Esophagus muscularis mucosa (tissue), 4 donors: ENCODE measurements at regions not wholly inside any gene's neighbourhood (a gene's known extent, or its start where the extent isn't known, plus 50 kb on each side); places are given as distances from the start of the nearest gene placed in this dataset.
"Not testable (repeated sequence)": the region's sequence is repeated elsewhere in the genome, so short reads cannot be mapped to it uniquely, and the experiment has no call there.

Experiments used
- DNase-seq: peaks from one replicate; pipeline ENCODE4 v3.0.0-alpha.2; 2017; ENCODE audit errors: extremely low spot score
- H3K27ac ChIP-seq, 4 donors: fragments of 200-600 bp; sonication (generic); replicated peaks in 1 of 4; 1 replicate in 3 of 4; 2 replicates in 1 of 4; pipeline ENCODE4 v1.5.1; 2016 to 2019; ENCODE audit warnings: mild to moderate bottlenecking in 1 of 4
- H3K27me3 ChIP-seq, 4 donors: fragments of 200-600 bp; sonication (generic); one replicate each; pipeline versions ENCODE4 v1.5.1 to v1.6.0; 2016 to 2019
- H3K36me3 ChIP-seq, 4 donors: fragments of 200-600 bp; sonication (generic); one replicate each; pipeline ENCODE4 v1.5.1; 2016 to 2019
- H3K4me1 ChIP-seq, 4 donors: fragments of 200-600 bp; sonication (generic); one replicate each; pipeline ENCODE4 v1.5.1; 2016 to 2019
- H3K4me3 ChIP-seq, 4 donors: fragments of 200-600 bp; sonication (generic); 1 replicate in 2 of 4; 2 replicates in 2 of 4; pipeline ENCODE4 v1.5.1; 2016 to 2019; ENCODE audit warnings: mild to moderate bottlenecking in 4 of 4, moderate library complexity in 1 of 4
- H3K9me3 ChIP-seq, 4 donors: fragments of 200-600 bp; sonication (generic); 1 replicate in 3 of 4; 2 replicates in 1 of 4; pipeline ENCODE4 v1.5.1; 2016 to 2019
- EP300 ChIP-seq: sonication (generic); formaldehyde crosslinking; IDR thresholded peaks from one replicate; pipeline ENCODE4 v1.6.1; 2017; ENCODE audit warnings: antibody characterized with exemption
- POLR2A ChIP-seq: fragments of 450-650 bp; IDR thresholded peaks from one replicate; pipeline ENCODE4 v1.6.1; 2017; ENCODE audit warnings: antibody characterized with exemption, moderate library complexity, mild to moderate bottlenecking, low read depth
- POLR2AphosphoS5 ChIP-seq, 2 donors: sonication (generic); formaldehyde crosslinking; IDR thresholded peaks; one replicate each; pipeline ENCODE4 v1.6.1; 2017; ENCODE audit warnings: antibody characterized with exemption in 2 of 2
- WGBS: methylation state at CpG from one replicate; pipeline ENCODE4 v1.1.5; 2018; 5-methylcytosine and 5-hydroxymethylcytosine counted together
- intact Hi-C: fragments of 100-400 bp; cut with DNase I; formaldehyde crosslinking; loops from one replicate; pipeline ENCODE4 v1.15.1; 2023
- TF ChIP-seq, protein P1 (sequence below), 3 experiments: fragments of 200-600 bp in 2 of 3; fragments of 450-650 bp in 1 of 3; sonication (generic) in 2 of 3; IDR thresholded peaks; one replicate each; pipeline ENCODE4 v1.5.1; 2017 to 2019; ENCODE audit warnings: antibody characterized with exemption in 3 of 3, mild to moderate bottlenecking in 2 of 3, moderate library complexity in 1 of 3

DNA sequence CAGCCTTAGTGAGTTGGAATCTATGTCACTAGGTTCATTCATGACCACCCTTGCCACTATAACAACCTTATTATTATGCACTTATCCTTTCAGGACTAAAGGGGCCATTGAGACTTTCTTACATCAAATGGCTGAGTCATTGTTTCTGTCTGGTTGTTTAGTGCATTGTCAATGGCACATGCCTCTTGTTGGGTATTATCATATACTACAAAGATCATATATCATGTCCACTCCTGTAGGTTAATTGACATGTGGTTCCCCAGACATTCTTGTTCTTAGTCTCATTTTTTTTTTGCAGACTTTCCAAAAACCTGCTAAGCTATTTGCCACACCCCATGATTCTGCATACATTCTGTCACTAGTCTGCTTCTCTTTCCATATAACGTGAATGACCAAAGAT, 66.7 kb upstream of the PRDM9 start:
- 79% methylated on average over 1 of the region's 1 CpG for WGBS
- no peak for DNase-seq
- intact Hi-C loops = no loop called here
- no peaks in the 10 kb centered on the region for H3K9me3 ChIP-seq
- H3K4me1 ChIP-seq = no peaks in the 10 kb centered on the region
- no peak overlapping the region for H3K27ac ChIP-seq
- no peaks in the 10 kb centered on the region for H3K36me3 ChIP-seq
- no peak overlapping the region for H3K4me3 ChIP-seq
- no peaks in the 10 kb centered on the region for H3K27me3 ChIP-seq
- TF ChIP-seq POLR2AphosphoS5 (IDR thresholded peaks at IDR 0.05) = no peak
- TF ChIP-seq, protein P1, sequence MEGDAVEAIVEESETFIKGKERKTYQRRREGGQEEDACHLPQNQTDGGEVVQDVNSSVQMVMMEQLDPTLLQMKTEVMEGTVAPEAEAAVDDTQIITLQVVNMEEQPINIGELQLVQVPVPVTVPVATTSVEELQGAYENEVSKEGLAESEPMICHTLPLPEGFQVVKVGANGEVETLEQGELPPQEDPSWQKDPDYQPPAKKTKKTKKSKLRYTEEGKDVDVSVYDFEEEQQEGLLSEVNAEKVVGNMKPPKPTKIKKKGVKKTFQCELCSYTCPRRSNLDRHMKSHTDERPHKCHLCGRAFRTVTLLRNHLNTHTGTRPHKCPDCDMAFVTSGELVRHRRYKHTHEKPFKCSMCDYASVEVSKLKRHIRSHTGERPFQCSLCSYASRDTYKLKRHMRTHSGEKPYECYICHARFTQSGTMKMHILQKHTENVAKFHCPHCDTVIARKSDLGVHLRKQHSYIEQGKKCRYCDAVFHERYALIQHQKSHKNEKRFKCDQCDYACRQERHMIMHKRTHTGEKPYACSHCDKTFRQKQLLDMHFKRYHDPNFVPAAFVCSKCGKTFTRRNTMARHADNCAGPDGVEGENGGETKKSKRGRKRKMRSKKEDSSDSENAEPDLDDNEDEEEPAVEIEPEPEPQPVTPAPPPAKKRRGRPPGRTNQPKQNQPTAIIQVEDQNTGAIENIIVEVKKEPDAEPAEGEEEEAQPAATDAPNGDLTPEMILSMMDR (IDR thresholded peaks at IDR 0.05) = no peak
- TF ChIP-seq EP300 = no peak
- no peak for TF ChIP-seq POLR2A

DNA sequence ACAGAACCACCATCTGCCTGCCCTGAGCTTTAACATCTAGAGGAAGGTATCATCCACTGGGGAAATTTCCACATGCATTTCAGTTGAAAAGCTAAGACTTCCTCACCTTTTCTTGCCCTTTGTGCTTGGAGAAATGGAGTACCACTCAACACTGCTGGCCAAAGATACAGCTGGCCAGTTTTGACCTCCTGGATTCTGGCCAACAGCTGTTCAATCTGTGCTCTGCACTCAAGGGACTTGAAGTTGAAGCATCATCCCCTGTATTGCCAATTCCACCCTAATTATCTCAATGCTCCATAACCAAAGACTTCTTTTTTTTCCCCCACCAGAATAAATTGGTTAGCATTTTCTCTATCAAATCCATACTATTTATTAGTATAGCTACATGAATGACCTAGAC, 70.4 kb upstream of the PRDM9 start:
- H3K36me3 ChIP-seq = no peaks in the 10 kb centered on the region
- no peaks in the 10 kb centered on the region for H3K27me3 ChIP-seq
- no peak overlapping the region for H3K27ac ChIP-seq
- TF ChIP-seq, protein P1 (IDR thresholded peaks at IDR 0.05) = no peak
- TF ChIP-seq POLR2AphosphoS5 (IDR thresholded peaks at IDR 0.05) (no peak), EP300 (no peak), POLR2A (no peak)
- no peaks in the 10 kb centered on the region for H3K9me3 ChIP-seq
- intact Hi-C loops = no loop called here
- H3K4me3 ChIP-seq = no peak overlapping the region
- no peak for DNase-seq
- no peaks in the 10 kb centered on the region for H3K4me1 ChIP-seq

DNA sequence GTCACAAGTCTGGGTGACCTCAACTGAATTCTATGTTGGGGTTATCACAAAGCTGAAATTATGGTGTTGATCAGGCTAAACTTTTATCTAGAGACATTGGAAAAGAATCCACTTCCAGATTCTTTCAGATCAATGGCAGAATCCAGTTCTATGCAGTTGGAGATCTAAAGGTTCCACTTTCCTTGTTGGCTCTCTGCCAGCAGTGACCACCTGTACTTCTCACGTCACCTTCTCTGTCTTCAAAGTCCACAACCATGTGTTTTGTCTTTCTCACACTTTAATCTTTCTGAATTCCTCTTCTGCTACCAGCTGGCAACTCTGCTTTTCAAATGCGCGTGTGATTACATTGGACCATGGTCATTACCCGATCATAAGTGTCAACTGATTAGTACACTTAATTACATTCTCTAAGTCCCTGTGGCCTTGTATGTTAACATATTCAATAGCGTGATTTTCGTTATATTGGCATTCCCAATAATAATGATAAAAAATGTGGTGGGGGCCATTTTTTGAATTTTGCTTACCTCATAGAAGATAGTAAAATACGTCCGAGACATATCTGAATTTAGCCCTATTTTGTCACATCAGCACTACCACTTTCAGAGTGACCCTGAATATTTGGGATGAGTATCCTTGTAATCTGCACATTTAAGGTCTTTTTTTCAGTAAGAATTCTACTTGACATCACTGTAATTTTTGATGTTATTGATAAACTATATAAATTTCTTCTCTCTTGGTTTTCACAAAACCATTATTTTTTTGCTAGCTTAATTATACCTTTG, 73.7 kb upstream of the PRDM9 start:
- H3K4me3 ChIP-seq = no peak overlapping the region
- no peak overlapping the region for H3K27ac ChIP-seq
- H3K27me3 ChIP-seq = no peaks in the 10 kb centered on the region
- H3K36me3 ChIP-seq = no peaks in the 10 kb centered on the region
- no peaks in the 10 kb centered on the region for H3K4me1 ChIP-seq
- intact Hi-C loops = no loop called here
- DNase-seq = no peak
- WGBS = 87% methylated on average over 8 of the region's 8 CpGs
- H3K9me3 ChIP-seq = no peaks in the 10 kb centered on the region
- TF ChIP-seq, protein P1 (IDR thresholded peaks at IDR 0.05) = no peak
- TF ChIP-seq POLR2AphosphoS5 (IDR thresholded peaks at IDR 0.05) (no peak), POLR2A (no peak), EP300 (no peak)

DNA sequence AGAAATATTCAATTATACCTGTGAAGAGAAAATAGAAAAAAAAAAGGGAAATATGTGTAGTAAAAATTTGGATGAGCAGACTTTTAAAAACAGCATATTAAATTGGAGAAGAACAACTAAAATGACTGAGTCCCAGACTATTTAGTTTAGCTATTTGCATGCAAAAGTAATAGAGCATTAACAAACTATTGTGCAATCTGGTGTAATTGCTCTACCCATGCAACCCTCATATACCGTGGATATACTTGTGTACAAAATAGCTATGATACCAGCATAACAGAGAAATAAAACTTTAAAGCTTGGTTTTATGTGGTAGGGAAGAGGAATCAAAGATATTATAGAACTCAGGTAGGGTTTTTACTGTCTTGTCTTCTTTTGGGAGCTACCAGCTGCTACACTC, 78.7 kb upstream of the PRDM9 start:
- Histone ChIP-seq H3K27me3 (no peaks in the 10 kb centered on the region), H3K9me3 (no peaks in the 10 kb centered on the region), H3K36me3 (no peaks in the 10 kb centered on the region), H3K4me3 (no peak overlapping the region), H3K27ac (no peak overlapping the region), H3K4me1 (no peaks in the 10 kb centered on the region)
- no peak for TF ChIP-seq POLR2AphosphoS5 (IDR thresholded peaks at IDR 0.05)
- no peak for TF ChIP-seq POLR2A
- TF ChIP-seq, protein P1 (IDR thresholded peaks at IDR 0.05) = no peak
- TF ChIP-seq EP300 = no peak
- no peak for DNase-seq
- intact Hi-C loops = no loop called here
- WGBS = 92% methylated on average over 1 of the region's 1 CpG

DNA sequence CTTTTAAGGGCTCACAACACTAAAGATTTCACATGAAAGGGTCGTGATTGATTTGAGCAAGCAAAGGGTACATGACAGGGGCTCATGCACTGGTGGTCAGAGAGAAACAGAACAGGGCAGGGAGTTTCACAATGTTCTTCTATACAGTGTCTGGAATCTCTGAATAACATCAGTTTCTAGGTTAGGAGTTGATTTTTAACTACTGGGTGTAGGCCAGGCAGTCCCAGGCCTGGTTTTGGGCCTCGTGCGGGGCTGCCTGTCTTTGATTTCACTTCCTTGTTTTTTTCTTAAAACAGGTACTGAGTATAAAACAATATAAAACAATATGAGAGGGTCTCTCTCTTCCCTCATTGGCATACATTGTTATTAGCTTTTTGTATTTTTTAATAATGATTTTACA, 87.2 kb upstream of the PRDM9 start:
- H3K27ac ChIP-seq, H3K36me3 ChIP-seq, H3K4me3 ChIP-seq, H3K9me3 ChIP-seq, H3K4me1 ChIP-seq, intact Hi-C loops, DNase-seq, H3K27me3 ChIP-seq: not testable (repeated sequence)
- 88% methylated on average over 3 of the region's 3 CpGs for WGBS
